Right ventricle myocardium superior (tissue), 1 donor: ENCODE measurements at regions not wholly inside any gene's neighbourhood (a gene's known extent, or its start where the extent isn't known, plus 50 kb on each side); places are given as distances from the start of the nearest gene placed in this dataset.
A peak's percentile ranks its signal among the peaks of the same experiment; 100 is the strongest.
"Not testable (repeated sequence)": the region's sequence is repeated elsewhere in the genome, so short reads cannot be mapped to it uniquely, and the experiment has no call there.

Experiments
- ATAC-seq: fragments of 200-7000 bp; cut with Tn5 transposase; one replicate; pipeline ENCODE4 v1.9.1; 2020; ENCODE audit warnings: mild to moderate bottlenecking; ENCODE audit not compliant: poor library complexity
- DNase-seq: peaks from one replicate; pipeline ENCODE4 v3.0.0-alpha.2; 2020
- intact Hi-C: fragments of 100-400 bp; cut with DNase I; formaldehyde crosslinking; loops from one replicate; pipeline ENCODE4 v1.11.2; 2022
- donor health status: DM: no; HTN: yes; CAD: no; lungs with severe emphysema.

GRCh38 chr4:114148372-114149070 is 169.1 kb upstream of the ARSJ start:
- intact Hi-C loops, DNase-seq, ATAC-seq: not testable (repeated sequence)

- intact Hi-C loops: no loop called here
- no peak for DNase-seq
- no peak for ATAC-seq
These were observed 176.9 kb upstream of the ARSJ start for GRCh38 chr4:114156371-114156770.

- intact Hi-C loops: no loop called here
- no peak for ATAC-seq
These were observed 182.4 kb upstream of the ARSJ start for GRCh38 chr4:114161809-114162208.

GRCh38 chr4:114163051-114163450 is 183.6 kb upstream of the ARSJ start:
- intact Hi-C loops: no loop called here
- ATAC-seq (no peak), DNase-seq (no peak)

More at GRCh38 chr4:114161809-114162208, 182.4 kb upstream of the ARSJ start:
- DNase-seq: no peak

- intact Hi-C loops: no loop called here
- DNase-seq: no peak
- no peak for ATAC-seq
These were observed 194.5 kb upstream of the ARSJ start for GRCh38 chr4:114173968-114174367.

- ATAC-seq (no peak), DNase-seq (no peak)
- intact Hi-C loops: no loop called here
These were observed 198.2 kb upstream of the ARSJ start for GRCh38 chr4:114177628-114178027.

GRCh38 chr4:114178392-114178791 is 198.9 kb upstream of the ARSJ start:
- intact Hi-C loops: no loop called here
- no peak for ATAC-seq
- DNase-seq: no peak

- intact Hi-C loops: no loop called here
- ATAC-seq: no peak
- DNase-seq: peak; percentile 38
These were observed 201.0 kb upstream of the ARSJ start for GRCh38 chr4:114180481-114180880.

GRCh38 chr4:114184901-114185300 is 205.5 kb upstream of the ARSJ start:
- ATAC-seq: no peak
- intact Hi-C loops: no loop called here
- DNase-seq: no peak

- intact Hi-C loops: no loop called here
- ATAC-seq (no peak), DNase-seq (no peak)
These were observed 208.1 kb upstream of the ARSJ start for GRCh38 chr4:114187592-114187991.

GRCh38 chr4:114191496-114191895 is 212.0 kb upstream of the ARSJ start:
- intact Hi-C loops: no loop called here
- DNase-seq (no peak), ATAC-seq (no peak)

- intact Hi-C loops: no loop called here
- ATAC-seq: no peak
These were observed 213.4 kb upstream of the ARSJ start for GRCh38 chr4:114192854-114193253.

GRCh38 chr4:114193624-114194399 is 214.4 kb upstream of the ARSJ start:
- intact Hi-C loops: no loop called here
- DNase-seq (no peak), ATAC-seq (no peak)

More at GRCh38 chr4:114192854-114193253, 213.4 kb upstream of the ARSJ start:
- DNase-seq: no peak

GRCh38 chr4:114196606-114197005 is 217.2 kb upstream of the ARSJ start:
- intact Hi-C loops: no loop called here
- no peak for ATAC-seq
- no peak for DNase-seq

GRCh38 chr4:114200026-114200425 is 220.6 kb upstream of the ARSJ start:
- intact Hi-C loops: no loop called here
- ATAC-seq (no peak), DNase-seq (no peak)

- intact Hi-C loops: no loop called here
- ATAC-seq (no peak), DNase-seq (no peak)
These were observed 225.8 kb upstream of the ARSJ start for GRCh38 chr4:114205261-114205660.

GRCh38 chr4:114208574-114209151 is 229.2 kb upstream of the ARSJ start:
- DNase-seq (no peak), ATAC-seq (no peak)
- intact Hi-C loops: no loop called here

GRCh38 chr4:114209584-114209983 is 230.1 kb upstream of the ARSJ start:
- intact Hi-C loops: no loop called here
- no peak for ATAC-seq
- DNase-seq: no peak

- intact Hi-C loops: no loop called here
- ATAC-seq (no peak), DNase-seq (no peak)
These were observed 232.1 kb upstream of the ARSJ start for GRCh38 chr4:114211556-114211955.
